GM19351 (cell line): ENCODE measurements at regions not wholly inside any gene's neighbourhood (a gene's known extent, or its start where the extent isn't known, plus 50 kb on each side); places are given as distances from the start of the nearest gene placed in this dataset.
A peak's percentile ranks its signal among the peaks of the same experiment; 100 is the strongest.

Experiments used
- ATAC-seq: cut with Tn5 transposase; IDR thresholded peaks from one replicate; pipeline ENCODE4 v1.9.1; 2021; ENCODE audit warnings: mild to moderate bottlenecking, moderate library complexity; ENCODE audit not compliant: unreplicated experiment

DNA sequence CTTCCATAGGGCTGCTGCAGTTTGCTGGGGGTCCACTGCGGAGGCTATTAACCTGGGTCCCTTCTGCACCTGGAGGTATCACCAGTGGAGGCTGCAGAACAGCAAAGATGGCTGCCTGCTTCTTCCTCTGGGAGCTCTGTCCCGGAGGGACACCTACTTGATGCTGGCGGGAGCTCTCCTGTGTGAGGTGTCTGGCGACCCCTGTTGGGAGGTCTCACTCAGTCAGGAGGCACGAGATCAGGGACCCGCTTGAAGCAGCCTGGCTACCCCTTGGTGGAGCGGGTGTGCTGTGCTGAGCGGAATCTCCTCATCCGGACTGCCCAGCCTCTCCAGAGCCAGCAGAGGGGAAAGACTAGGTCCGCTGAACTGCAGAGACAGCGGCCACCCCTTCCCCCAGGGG, 56.0 kb upstream of the CTXND1 start:
- ATAC-seq = no peak

DNA sequence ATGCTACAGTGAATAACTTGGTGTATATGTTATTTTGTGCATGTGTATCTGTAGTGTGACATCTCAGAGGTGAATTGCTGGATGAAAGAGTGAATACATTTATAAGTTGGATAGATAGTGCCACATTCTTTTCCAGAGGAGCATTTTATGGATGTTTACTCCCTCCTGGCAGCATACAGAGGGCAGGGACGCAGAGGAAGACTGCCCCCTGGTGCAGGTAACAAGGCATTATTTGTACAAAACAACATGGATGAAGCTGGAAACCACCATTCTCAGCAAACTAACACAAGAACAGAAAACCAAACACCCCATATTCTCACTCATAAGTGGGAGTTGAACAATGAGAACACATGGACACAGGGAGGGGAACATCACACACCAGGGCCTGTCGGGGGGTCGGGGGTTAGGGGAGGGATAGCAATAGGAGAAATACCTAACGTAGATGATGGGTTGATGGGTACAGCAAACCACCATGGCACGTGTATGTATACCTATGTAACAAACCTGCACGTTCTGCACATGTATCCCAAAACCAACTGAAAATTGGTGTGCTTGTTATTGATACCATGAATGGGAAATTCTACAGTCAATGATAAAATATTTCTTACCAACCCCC, 57.9 kb upstream of the CTXND1 start:
- ATAC-seq = no peak

DNA sequence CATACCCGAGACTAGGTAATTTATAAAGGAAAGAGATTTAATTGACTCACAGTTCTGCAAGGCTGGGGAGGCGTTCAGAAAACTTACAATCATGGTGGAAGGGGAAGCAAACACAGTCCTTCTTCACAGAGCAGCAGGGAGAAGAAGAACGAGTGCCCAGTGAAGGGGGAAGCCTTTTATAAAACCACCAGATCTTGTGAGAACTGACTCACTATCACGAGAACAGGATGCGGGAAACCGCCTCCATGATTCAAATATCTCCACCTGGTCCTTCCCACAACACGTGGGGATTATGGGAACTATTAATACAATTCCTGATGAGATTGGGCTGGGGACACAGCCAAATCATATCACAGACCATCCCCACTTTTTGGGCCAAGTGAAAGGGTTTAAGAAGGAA, 58.8 kb upstream of the CTXND1 start:
- no peak for ATAC-seq

DNA sequence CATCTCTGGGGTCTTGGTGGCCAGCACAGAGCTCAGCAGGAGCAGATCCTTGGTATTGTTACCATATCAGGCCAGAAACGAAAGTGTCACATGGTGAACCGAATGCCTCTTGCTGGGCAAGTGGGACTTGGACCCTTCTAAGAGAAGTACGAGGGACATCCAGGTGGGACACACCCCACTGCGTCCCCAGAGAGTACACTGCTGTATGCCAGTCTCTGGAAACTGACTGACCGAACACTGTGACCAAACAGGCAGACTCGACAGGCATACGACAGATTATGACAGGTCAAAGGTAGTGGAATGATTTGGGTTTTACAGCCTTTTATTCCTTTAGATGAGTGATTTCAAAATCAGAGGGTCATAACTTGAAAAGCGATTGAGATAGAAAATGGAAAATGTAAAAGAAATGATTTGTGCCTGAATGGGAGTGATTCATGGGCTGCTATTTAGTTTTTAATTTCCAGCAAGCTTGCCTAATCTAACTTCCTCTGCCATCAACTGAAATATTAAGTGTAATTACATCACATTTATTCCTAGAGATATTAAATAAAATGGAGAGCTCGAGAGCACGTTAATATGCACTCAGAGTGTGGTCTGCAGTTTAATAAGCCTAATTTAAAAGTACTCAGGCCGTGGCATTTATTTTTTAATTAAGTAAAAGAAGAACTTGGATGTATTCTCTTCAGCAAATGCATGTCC, 63.4 kb upstream of the CTXND1 start:
- ATAC-seq = no peak

DNA sequence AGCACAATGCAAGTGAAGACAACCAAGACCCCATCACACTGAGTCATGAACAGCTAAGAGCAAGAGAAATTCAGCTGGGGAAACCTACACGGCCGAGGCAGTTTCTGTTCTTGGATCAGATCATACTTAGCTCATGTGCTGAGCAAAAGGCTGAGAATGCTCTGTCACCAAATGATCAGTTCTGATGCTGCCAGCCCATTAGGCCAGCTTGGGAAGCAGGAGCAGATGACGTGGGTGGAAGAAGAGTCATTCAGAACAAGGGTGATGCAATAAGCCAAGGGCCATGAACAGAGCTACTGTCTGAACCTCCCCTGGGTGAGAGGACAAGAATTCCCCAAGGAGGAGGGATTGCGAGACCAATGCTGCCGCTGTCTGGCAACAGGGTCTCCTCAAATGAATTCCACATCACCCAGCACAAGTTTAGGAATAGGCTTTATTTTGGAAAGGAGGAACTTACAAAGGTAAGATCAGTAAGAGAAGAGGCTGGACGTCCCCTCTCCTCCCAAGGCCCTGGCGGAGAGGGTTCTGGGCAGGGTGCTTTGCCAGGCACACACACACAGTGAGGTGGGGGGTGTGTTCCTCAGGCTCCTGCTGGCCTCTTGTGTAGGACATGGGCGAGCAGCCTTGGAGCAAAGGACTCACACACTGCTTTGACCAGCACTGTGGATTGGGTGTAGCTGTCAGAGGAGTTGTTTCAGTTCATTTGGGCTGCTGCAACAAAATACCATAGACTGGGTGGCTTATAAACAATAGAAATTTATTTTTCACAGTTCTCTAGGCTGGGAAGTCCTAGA, 65.6 kb upstream of the CTXND1 start:
- no peak for ATAC-seq

DNA sequence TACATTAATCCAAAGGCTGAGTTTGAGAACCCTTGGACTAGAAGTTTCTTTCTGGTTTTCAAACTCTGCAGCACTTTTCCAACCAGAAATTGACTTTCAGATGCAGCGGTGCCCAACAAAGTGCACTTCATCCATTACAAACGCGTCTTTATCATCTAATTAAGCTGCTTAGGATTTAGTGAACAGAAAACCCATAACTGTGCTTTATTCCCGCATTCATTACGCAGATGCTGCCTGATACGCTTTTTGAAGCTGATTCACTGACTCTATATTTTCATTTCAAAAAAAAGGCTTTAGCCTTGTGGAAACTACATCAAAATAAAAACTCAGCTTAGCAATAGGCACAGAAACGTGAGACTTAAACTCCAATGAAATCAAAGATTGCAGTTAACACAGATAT, 69.8 kb upstream of the CTXND1 start:
- no peak for ATAC-seq

DNA sequence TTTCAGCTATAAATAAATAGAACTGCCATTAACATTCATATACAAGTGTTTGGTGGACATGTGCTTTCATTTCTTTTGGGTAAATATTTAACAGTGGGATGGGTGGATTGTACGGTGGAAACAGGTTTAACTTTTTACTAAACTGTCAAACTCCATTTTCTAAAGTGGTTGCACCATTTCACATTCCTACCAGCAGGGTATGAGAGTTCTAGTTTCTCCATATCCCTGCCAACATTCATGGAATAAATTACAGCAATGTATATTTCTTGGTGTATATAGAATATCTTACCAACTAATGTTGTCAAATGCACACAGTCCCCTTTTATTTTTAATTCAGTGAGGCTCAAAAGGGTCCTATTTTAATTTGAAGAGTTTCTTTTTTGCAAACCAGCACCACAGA, 71.3 kb upstream of the CTXND1 start:
- no peak for ATAC-seq

DNA sequence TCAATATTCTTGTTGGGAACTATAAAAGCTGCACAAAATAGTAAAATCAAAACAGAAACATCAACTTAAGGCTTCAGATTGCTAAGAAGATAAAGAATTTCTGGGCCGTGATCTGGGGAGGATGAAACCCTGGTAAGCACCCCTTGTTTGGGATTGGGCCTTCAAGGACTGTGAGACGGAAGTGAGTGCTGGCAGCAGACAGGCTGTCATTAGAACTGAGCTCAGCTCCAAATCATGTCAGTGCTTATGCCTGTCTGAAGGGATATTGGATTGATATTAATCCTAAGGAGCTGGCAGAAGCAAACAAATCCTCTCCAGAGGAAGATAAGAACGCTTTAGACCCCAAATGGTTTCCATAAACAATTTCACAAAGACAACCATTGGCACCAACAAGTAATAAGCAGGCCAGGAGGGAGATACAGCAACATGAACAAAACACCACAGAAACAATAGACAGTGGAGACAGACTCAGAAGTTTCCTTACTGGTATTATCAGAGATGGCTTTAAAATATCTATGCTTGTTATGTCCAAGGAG, 72.6 kb upstream of the CTXND1 start:
- ATAC-seq = no peak

DNA sequence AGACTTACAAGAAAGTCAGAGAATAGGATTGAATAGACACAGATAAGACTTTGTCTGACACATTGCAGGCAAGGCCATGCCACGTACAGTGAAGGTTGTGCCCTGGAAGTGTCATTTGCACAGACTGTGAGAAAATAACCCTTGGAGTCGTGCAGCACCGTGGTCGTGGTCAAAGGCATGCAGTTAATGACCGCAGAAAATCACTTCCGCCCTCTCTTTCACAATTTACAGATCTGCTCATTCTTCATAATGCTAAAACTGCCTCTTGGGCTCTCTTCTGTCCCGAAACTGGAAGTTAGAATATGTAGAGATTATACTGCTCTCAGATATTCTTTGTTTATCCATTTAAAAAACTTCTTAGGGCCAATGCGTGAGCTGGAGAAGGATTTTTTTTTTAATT, 73.2 kb upstream of the CTXND1 start:
- peak; percentile 58 for ATAC-seq

DNA sequence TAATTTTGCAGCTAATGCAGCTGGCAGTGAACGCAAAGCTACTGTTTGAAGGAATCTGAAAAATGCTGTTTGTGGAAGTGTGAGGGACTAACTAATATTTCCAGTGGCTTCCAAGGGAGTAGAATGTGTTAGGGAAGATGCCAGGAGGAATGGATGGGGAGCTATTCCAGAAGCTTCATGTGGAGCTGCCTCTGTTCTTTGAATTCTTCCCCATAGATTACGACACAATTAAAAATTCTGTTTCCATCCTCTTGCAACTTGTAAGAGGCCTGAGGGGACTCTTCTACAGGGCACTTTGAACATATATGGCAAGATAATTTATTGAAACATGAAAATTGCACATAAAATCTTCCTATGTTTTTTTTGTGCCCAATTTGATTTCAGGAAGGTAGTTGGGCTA, 74.3 kb upstream of the CTXND1 start:
- no peak for ATAC-seq

DNA sequence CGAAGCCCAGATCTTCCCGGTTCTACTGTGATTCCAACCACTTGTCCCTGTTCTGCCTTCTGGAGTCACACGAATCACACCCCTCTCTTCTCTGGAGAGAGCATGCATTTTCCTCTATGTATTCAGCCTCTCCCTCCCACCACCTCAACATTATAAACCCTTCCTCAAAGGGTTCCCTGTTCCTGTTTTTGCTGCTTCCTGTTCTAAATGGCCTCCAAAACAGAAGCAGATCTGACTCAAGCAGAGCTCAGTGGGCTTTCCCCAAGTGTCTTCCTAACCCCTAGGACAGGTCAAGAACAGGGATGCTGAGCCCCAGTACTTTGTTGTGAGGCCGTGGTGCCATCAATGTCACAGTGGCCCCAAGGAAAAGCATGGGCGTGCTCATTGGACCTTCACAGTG, 75.7 kb upstream of the ARNT2 start:
- ATAC-seq = no peak

DNA sequence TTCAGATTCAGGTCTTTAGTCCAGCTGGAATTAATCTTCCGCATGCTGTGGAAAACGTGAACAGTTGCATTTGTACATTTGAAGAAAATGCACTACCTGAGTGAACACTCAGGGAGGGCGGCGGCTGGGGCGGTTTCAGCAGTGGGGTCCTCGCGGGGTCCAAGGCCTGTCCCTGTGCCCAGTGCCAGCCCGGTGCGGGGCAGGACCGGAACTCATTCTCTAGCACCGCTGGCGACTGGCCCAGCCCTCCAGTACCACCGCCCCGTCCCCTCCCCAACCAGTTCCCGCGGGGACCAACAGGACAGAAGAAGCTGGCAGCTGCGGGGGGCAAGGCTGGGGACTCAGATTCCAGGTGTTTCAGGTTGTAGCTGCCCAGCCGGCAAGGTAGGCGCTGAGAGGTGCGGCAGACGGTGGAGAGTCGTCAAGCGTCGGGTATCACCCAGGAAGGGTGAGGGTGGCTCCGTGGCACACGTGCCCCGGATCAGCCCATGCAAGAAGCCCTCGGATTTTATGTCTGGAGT, 72.2 kb upstream of the ARNT2 start:
- no peak for ATAC-seq

DNA sequence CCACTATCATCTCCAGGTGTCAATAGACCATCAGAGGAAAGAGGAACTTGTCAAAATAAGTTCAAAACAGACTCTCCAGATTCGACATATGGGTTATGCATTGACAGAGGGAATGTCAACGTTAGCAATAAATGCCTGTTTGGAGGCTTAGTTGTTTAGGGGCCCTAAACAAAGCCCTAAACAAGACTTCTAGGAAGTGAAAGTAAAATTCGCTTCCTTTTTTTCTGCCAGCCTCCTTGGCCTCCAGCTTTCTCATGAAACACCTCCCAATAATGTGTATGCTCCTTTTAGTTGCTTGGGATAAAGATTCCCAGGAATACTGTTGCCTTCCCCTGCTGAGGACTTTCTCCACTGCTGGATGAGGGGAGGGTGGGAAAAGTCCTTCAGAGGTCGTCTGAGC, 70.9 kb upstream of the ARNT2 start:
- ATAC-seq = no peak

DNA sequence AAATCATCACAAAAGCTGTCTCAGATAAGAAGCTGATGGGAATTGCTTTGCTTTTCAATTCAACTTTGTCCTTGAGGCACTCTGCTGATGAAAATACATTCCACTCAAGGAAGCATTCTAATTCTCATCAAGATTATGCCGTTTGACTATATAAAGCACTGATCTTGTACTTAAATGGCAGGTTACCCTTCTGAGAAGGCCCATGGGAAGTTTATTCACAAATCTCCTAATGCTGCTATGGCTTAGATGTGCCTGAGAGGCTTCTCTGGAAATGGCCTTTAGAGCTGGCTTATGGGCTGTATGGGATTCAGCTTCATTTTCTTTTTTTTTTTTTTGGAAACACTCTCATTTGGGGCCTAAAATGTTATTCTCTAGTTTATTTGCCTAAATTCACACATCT, 69.7 kb upstream of the ARNT2 start:
- no peak for ATAC-seq

DNA sequence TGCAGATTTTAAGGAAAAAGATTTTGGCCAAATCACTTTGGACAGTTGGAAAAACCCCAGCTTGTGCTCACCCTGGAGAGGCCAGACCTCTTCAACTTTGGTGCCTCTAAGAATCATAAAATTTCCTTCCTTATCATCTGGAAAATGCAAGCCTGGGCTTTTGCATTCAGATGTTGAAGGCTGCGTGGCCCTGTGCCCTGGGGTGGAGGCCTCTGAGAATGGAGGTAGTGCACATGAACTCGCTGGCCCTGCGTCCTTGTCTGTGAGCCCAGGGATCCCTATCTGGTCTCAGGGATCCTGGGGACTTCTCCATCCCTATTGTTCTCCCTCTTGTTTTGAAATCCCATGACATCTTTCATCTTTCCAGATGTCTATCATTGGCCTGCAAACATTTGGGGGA, 64.6 kb upstream of the ARNT2 start:
- ATAC-seq = no peak

DNA sequence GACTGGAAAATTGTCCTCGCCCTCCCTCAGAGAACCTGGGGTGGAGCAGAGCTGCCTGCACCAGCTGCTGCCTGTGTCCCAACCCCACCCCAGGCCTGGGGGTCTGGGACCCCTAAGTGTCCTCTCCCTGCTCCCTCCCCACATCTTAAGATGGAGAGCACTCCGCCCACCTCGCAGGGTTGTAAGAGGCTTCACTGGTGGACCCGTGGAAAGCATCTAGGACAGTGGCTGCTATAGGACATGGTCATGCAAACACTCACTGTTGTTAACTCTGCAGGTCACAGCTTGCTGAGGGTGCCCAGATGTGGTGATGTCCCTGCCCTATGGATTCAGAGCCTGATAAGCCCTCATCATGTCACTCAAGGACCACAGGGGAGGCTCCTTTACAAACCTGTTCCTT, 62.0 kb upstream of the ARNT2 start:
- no peak for ATAC-seq

DNA sequence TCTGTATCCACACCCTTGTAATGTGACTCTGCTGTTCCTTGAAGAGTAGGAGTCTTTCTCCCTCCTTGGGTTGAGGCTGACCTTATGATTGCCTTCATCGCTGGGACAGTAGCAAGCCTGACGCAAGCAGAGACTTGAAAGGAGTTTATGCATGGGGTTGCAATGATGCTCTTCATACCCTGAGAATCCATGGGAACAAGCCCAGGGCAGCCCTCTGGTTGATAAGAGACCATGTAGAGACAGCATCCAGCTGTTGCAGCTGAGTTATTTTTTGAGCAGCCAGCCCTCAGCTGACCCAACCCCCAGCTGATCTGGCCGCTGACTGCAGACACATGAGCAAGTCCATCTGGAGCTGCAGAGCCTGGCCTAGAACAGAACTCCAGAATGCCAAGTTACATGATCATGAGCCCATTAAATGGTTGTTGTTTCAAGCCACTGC, 60.6 kb upstream of the ARNT2 start:
- no peak for ATAC-seq

DNA sequence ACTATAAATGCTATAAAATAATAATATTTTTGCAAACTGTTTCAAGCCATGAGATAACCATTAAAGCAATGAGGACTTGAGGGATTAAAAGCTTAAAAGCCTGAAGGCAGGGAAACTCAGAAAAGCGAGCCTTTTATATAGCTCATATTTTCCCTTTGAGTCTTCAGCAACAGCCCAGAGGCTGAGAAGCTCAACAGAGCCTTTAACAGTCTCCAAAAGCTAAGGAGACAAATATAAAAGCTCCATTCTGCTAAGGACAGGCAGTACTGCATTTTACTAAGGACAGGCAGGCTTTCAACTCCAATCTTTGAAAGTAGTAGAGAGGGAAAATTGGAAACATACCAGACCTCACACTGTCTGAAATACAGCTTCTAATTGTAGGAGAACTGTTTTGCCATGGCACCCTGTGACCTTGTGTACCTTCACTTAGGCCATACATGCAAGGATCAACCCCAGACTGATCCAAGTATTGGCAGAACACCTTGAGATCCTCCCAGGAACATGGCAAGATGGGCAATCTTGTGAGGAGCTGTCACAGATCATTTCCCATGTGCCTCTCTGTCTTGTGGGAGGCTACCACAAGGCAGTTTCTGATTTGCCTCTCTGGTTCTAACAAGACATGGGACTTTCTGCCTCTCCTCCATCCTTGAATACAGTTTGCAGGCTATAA, 53.1 kb upstream of the ARNT2 start:
- ATAC-seq = no peak
